Ascending aorta (tissue), 2 donors: ENCODE measurements at regions not wholly inside any gene's neighbourhood (a gene's known extent, or its start where the extent isn't known, plus 50 kb on each side); places are given as distances from the start of the nearest gene placed in this dataset.

Experiments used
- DNase-seq, 2 donors: peaks; one replicate each; pipeline ENCODE4 v3.0.0-alpha.2; 2019; ENCODE audit warnings: low spot score in 2 of 2
- H3K27ac ChIP-seq, 2 donors: fragments of 200-600 bp; sonication (generic); one replicate each; pipeline ENCODE4 v1.5.1; 2016 to 2017; ENCODE audit warnings: mild to moderate bottlenecking in 1 of 2
- H3K27me3 ChIP-seq: fragments of 200-600 bp; sonication (generic); one replicate; pipeline ENCODE4 v1.5.1; 2017
- H3K36me3 ChIP-seq, 2 donors: fragments of 200-600 bp; sonication (generic); one replicate each; pipeline ENCODE4 v1.5.1; 2016
- H3K4me1 ChIP-seq, 2 donors: fragments of 200-600 bp; sonication (generic); one replicate each; pipeline ENCODE4 v1.5.1; 2016 to 2017; ENCODE audit warnings: mild to moderate bottlenecking in 1 of 2
- H3K4me3 ChIP-seq, 2 donors: fragments of 200-600 bp; sonication (generic); one replicate each; pipeline ENCODE4 v1.5.1; 2016 to 2017; ENCODE audit warnings: mild to moderate bottlenecking in 1 of 2
- H3K9me3 ChIP-seq, 2 donors: fragments of 200-600 bp; sonication (generic); one replicate each; pipeline ENCODE4 v1.5.1; 2016
- intact Hi-C: fragments of 100-400 bp; cut with DNase I; formaldehyde crosslinking; loops from one replicate; pipeline ENCODE4 v1.15.1; 2023
- TF ChIP-seq, protein P1 (sequence below), 3 experiments: fragments of 200-600 bp in 2 of 3; fragments of 450-650 bp in 1 of 3; sonication (generic) in 2 of 3; IDR thresholded peaks; one replicate each; pipeline ENCODE4 v1.5.1; 2016 to 2019; ENCODE audit warnings: antibody characterized with exemption in 3 of 3, mild to moderate bottlenecking in 1 of 3, moderate library complexity in 1 of 3

DNA sequence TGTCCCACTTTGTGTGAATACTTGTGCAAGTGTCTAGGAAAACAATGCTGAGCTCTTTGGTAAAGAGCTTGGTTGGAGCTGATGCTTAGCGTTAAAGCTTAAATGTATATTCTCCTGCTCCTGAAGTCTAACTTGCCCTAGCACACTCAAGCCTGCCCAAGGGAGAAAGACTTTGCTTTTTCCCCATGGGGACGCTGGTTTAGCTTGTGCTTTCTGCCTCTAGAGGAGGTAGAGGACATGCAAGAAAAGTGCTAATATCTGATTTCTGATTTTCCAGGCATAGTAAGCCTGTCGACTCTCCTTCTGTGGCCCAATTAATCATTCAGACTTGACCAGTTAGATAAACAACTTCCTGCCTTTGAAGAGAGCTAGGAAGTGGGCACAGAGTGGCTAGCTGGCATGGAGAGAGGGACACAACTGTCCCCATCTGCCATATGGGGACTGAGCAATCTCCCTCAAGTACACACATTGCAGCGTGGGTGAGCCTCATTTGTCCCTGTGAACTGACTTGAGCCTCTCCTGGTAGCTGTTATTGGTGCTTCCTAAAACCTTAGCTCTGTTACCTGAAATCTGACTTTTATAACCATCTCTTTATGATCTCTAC, 348.4 kb downstream of the BRINP1 start:
- Histone ChIP-seq H3K4me1 (peaks cover 4 to 10% of the 10 kb centered on the region in 2 donors), H3K4me3 (no peak overlapping the region), H3K27me3 (no peaks in the 10 kb centered on the region), H3K36me3 (no peaks in the 10 kb centered on the region), H3K27ac (no peak overlapping the region), H3K9me3 (no peaks in the 10 kb centered on the region)
- intact Hi-C loops, result no loop called here
- DNase-seq, result no peak
- TF ChIP-seq, protein P1, sequence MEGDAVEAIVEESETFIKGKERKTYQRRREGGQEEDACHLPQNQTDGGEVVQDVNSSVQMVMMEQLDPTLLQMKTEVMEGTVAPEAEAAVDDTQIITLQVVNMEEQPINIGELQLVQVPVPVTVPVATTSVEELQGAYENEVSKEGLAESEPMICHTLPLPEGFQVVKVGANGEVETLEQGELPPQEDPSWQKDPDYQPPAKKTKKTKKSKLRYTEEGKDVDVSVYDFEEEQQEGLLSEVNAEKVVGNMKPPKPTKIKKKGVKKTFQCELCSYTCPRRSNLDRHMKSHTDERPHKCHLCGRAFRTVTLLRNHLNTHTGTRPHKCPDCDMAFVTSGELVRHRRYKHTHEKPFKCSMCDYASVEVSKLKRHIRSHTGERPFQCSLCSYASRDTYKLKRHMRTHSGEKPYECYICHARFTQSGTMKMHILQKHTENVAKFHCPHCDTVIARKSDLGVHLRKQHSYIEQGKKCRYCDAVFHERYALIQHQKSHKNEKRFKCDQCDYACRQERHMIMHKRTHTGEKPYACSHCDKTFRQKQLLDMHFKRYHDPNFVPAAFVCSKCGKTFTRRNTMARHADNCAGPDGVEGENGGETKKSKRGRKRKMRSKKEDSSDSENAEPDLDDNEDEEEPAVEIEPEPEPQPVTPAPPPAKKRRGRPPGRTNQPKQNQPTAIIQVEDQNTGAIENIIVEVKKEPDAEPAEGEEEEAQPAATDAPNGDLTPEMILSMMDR (IDR thresholded peaks at IDR 0.05), result no peak

DNA sequence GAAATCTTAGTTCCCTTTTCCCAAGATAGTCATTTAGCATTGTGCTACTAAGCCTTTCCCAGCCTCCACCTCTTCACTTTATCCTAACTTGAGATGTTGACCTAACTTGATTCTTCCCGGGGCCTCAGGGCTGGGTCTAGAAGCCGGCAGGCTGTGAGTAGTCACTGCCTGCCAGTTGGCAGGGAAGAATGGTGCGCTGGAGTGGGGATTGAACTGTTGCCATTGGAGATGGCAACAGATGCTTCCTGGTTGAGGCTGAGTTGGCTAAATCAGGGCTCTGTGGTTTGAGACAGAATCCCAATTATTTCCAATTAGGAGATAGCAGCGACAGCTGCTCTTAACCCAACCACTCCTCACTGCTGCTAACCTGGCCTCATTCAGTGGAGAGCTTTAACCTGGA, 343.1 kb downstream of the BRINP1 start:
- Histone ChIP-seq H3K4me3 (no peak overlapping the region), H3K27ac (peak overlapping the region; percentile 77 to 93), H3K27me3 (no peaks in the 10 kb centered on the region), H3K9me3 (no peaks in the 10 kb centered on the region), H3K36me3 (no peaks in the 10 kb centered on the region), H3K4me1 (peaks cover 15 to 30% of the 10 kb centered on the region in 2 donors)
- TF ChIP-seq, protein P1 (IDR thresholded peaks at IDR 0.05), result no peak
- intact Hi-C loops, result no loop called here
- peak; percentile 19 to 79 for DNase-seq

DNA sequence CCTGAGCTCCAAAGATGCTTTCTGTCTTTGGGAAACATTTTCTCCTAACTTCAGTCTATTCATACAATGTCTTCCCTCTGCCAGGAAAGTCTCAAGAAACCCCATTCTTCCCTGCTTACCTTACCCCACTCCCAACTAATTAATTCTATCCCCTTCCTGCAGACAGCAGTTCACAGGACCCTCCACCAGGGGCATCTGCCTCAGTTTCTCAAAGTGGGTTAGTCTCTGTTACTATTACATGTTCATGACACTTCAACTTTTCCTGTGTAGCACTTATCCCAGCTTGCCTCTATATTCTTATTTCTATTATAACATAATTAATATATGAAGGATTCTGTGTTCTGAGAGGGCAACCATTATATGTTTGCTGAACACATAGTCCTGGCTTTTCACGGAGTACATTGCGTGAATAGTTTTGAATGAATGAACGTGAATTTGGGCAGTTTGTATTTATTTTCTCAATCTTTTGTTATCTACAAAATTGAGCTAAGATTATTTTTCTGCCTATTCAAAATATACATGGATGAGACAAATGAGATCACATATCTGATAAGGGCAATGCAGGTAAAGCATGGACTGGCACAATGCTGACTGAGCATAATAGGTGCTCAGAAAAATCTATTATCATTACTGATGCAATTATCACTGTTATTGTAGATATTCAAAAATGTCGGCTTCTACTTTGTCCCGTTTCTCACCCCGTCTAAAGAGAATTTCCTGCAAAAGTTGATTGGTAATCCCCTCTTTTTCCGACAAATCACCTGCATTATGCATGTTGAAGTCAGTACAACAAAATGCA, 341.1 kb downstream of the BRINP1 start:
- H3K9me3 ChIP-seq, result no peaks in the 10 kb centered on the region
- no peaks in the 10 kb centered on the region for H3K36me3 ChIP-seq
- H3K4me3 ChIP-seq, result no peak overlapping the region
- DNase-seq, result no peak
- H3K27ac ChIP-seq, result peak overlapping the region; percentile 77 to 93
- peaks cover 15 to 30% of the 10 kb centered on the region in 2 donors for H3K4me1 ChIP-seq
- no peaks in the 10 kb centered on the region for H3K27me3 ChIP-seq
- intact Hi-C loops, result loop anchor here (1.0 kb wide), 1 partner anchor 25 kb away; no protein-coding TSS in a partner anchor
- TF ChIP-seq, protein P1 (IDR thresholded peaks at IDR 0.05), result no peak

DNA sequence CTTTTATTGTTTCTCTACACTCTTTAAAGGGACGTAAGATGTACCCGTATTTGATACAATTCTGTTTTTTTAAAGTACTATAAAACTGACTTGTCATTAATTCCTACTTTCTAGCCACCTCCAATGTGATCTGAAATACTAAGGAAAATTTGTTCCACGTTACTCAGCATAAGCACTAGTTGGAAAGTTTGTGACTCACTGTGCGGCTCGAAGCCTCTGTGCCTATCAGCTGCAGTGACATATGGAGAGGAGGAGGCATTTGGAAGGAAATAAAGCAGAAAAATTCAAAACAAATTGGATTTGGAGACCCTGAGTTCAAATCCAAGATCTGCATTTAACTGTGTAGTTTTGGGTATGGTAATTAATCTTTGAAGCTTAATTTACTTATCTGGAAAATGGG, 339.3 kb downstream of the BRINP1 start:
- intact Hi-C loops, result no loop called here
- no peak for DNase-seq
- Histone ChIP-seq H3K36me3 (no peaks in the 10 kb centered on the region), H3K9me3 (no peaks in the 10 kb centered on the region), H3K27ac (no peak overlapping the region), H3K27me3 (no peaks in the 10 kb centered on the region), H3K4me3 (no peak overlapping the region), H3K4me1 (peaks cover 15 to 28% of the 10 kb centered on the region in 2 donors)
- TF ChIP-seq, protein P1 (IDR thresholded peaks at IDR 0.05), result no peak

DNA sequence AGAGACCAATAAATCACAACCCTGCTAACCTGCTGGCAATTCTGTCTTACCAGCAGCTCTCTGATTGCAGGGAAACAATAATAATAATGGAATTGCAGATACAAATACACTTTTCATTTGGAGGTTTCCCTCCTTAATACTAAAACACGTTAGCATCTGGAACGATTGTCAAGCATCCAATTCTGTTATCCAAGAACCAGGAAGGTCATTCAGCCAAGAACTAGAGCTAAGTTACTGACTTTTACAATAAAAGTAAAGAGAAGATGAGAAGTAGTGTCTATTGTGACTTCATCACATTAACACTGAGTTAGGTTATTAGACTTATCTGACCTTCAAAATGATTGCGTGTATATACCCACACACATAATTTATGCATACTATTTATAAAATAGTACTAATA, 335.6 kb downstream of the BRINP1 start:
- intact Hi-C loops, result no loop called here
- TF ChIP-seq, protein P1 (IDR thresholded peaks at IDR 0.05), result no peak
- Histone ChIP-seq H3K36me3 (no peaks in the 10 kb centered on the region), H3K27ac (no peak overlapping the region), H3K9me3 (no peaks in the 10 kb centered on the region), H3K27me3 (no peaks in the 10 kb centered on the region), H3K4me3 (no peak overlapping the region), H3K4me1 (no peaks in the 10 kb centered on the region)
- no peak for DNase-seq
